ENCODE measurements at regions not wholly inside any gene's neighbourhood (a gene's known extent, or its start where the extent isn't known, plus 50 kb on each side); places are given as distances from the start of the nearest gene placed in this dataset.

DNA sequence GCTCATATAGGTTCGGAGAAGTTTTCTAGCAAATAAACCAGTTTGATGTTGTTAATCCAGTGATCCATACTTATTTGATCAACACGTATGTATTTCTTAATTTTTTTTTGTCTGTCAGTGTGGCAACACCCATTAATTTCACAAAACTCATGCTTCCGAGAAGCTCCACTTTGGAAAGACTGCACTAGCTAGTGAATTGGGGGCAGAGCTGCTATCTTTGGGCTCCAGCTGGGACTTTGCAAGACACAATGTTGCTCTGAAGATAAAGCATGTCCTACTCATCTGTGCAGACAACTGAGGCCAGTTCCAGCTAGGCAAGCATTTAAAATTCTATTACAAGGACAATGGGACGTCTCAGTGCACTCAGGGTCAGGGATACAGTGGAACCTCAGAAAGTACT, 298.4 kb downstream of the NUAK1 start:
- Histone ChIP-seq H3K27ac (ENCODE audit: low read depth, low read length, poor library complexity, severe bottlenecking) (no peak overlapping the region), H3K9me2 (ENCODE audit: low read depth, low read length) (no peaks in the 10 kb centered on the region), H3K9ac (ENCODE audit: low read length) (no peak overlapping the region), H3K27me3 (ENCODE audit: insufficient read depth, low read length) (no peaks in the 10 kb centered on the region), H2AFZ (ENCODE audit: low read length) (no peak overlapping the region), H4K20me1 (ENCODE audit: insufficient read depth, low read length) (no peaks in the 10 kb centered on the region), H3F3A (ENCODE audit: insufficient read depth, low read length) (no peaks in the 10 kb centered on the region), H3K79me2 (ENCODE audit: insufficient read depth, low read length) (no peaks in the 10 kb centered on the region), H3K9me3 (ENCODE audit: low read length) (no peaks in the 10 kb centered on the region), H3K4me2 (ENCODE audit: low read length) (no peak overlapping the region), H3K36me3 (ENCODE audit: insufficient read depth, low read length) (no peaks in the 10 kb centered on the region), H3K4me1 (ENCODE audit: insufficient read depth, low read length, severe bottlenecking) (no peaks in the 10 kb centered on the region), H3K4me3 (ENCODE audit: low read depth, low read length, poor library complexity, severe bottlenecking) (no peak overlapping the region)
- TF ChIP-seq, protein P1, sequence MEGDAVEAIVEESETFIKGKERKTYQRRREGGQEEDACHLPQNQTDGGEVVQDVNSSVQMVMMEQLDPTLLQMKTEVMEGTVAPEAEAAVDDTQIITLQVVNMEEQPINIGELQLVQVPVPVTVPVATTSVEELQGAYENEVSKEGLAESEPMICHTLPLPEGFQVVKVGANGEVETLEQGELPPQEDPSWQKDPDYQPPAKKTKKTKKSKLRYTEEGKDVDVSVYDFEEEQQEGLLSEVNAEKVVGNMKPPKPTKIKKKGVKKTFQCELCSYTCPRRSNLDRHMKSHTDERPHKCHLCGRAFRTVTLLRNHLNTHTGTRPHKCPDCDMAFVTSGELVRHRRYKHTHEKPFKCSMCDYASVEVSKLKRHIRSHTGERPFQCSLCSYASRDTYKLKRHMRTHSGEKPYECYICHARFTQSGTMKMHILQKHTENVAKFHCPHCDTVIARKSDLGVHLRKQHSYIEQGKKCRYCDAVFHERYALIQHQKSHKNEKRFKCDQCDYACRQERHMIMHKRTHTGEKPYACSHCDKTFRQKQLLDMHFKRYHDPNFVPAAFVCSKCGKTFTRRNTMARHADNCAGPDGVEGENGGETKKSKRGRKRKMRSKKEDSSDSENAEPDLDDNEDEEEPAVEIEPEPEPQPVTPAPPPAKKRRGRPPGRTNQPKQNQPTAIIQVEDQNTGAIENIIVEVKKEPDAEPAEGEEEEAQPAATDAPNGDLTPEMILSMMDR (IDR thresholded peaks at IDR 0.05; ENCODE audit: low read length) = no peak
- TF ChIP-seq EZH2 (IDR thresholded peaks at IDR 0.05; ENCODE audit: borderline replicate concordance, low read length) = no peak

DNA sequence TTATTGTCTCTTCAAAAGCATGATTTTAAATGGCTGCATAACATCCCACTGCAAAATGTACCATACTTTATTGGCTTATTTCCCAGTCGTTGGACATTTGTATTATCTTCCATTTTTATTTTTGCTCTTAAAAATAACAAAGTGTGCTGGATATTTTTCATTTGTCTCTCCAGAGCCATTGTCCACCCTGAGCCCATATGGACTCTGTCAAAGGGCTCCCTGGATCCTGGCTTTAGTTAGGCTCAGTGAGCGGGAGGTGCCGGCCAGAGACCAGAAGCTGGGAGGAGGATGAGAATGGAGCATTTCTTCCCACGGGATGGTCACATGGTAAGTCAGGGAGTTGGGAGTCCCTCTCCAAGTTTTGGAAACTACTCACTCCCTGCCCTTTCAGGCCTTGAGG, 296.9 kb downstream of the NUAK1 start:
- Histone ChIP-seq H3K4me1 (ENCODE audit: insufficient read depth, low read length, severe bottlenecking) (no peaks in the 10 kb centered on the region), H3K4me2 (ENCODE audit: low read length) (no peak overlapping the region), H3K27me3 (ENCODE audit: insufficient read depth, low read length) (no peaks in the 10 kb centered on the region), H3K79me2 (ENCODE audit: insufficient read depth, low read length) (no peaks in the 10 kb centered on the region), H3K9me2 (ENCODE audit: low read depth, low read length) (no peaks in the 10 kb centered on the region), H4K20me1 (ENCODE audit: insufficient read depth, low read length) (no peaks in the 10 kb centered on the region), H3K27ac (ENCODE audit: low read depth, low read length, poor library complexity, severe bottlenecking) (no peak overlapping the region), H3K9ac (ENCODE audit: low read length) (no peak overlapping the region), H2AFZ (ENCODE audit: low read length) (no peak overlapping the region), H3K4me3 (ENCODE audit: low read depth, low read length, poor library complexity, severe bottlenecking) (no peak overlapping the region), H3K9me3 (ENCODE audit: low read length) (no peaks in the 10 kb centered on the region), H3F3A (ENCODE audit: insufficient read depth, low read length) (no peaks in the 10 kb centered on the region), H3K36me3 (ENCODE audit: insufficient read depth, low read length) (no peaks in the 10 kb centered on the region)
- TF ChIP-seq EZH2 (IDR thresholded peaks at IDR 0.05; ENCODE audit: borderline replicate concordance, low read length) = no peak
- TF ChIP-seq, protein P1 (IDR thresholded peaks at IDR 0.05; ENCODE audit: low read length) = no peak

DNA sequence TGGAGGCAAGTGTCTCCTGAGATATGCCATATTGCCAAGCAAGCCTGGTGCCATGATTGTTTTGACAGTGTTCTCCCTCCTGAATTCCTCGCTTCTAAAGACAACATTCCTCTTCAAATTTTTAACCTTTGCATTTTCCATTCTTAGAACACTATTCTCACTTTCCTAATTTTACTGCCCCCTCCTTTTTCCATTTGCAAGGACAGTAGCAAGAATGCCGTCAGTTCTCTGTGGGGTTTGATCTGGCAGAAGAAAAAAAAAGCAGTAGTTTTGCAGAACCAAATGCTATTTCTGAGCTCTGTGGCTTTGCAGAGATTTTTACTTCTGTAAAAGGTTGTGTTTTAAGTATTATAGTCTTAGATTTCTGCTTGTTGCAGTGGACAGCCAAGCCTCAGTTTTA, 295.2 kb downstream of the NUAK1 start:
- no peaks in the 10 kb centered on the region for H3K9me3 ChIP-seq (ENCODE audit: low read length)
- H4K20me1 ChIP-seq (ENCODE audit: insufficient read depth, low read length) = no peaks in the 10 kb centered on the region
- H3K4me2 ChIP-seq (ENCODE audit: low read length) = no peak overlapping the region
- H3K4me3 ChIP-seq (ENCODE audit: low read depth, low read length, poor library complexity, severe bottlenecking) = no peak overlapping the region
- no peaks in the 10 kb centered on the region for H3K27me3 ChIP-seq (ENCODE audit: insufficient read depth, low read length)
- no peaks in the 10 kb centered on the region for H3K4me1 ChIP-seq (ENCODE audit: insufficient read depth, low read length, severe bottlenecking)
- no peaks in the 10 kb centered on the region for H3F3A ChIP-seq (ENCODE audit: insufficient read depth, low read length)
- H3K36me3 ChIP-seq (ENCODE audit: insufficient read depth, low read length) = no peaks in the 10 kb centered on the region
- no peak overlapping the region for H3K9ac ChIP-seq (ENCODE audit: low read length)
- no peaks in the 10 kb centered on the region for H3K79me2 ChIP-seq (ENCODE audit: insufficient read depth, low read length)
- H3K27ac ChIP-seq (ENCODE audit: low read depth, low read length, poor library complexity, severe bottlenecking) = no peak overlapping the region
- no peak for TF ChIP-seq EZH2 (IDR thresholded peaks at IDR 0.05; ENCODE audit: borderline replicate concordance, low read length)
- TF ChIP-seq, protein P1 (IDR thresholded peaks at IDR 0.05; ENCODE audit: low read length) = no peak
- H3K9me2 ChIP-seq (ENCODE audit: low read depth, low read length) = no peaks in the 10 kb centered on the region
- H2AFZ ChIP-seq (ENCODE audit: low read length) = no peak overlapping the region

All from OCI-LY1 (cell line).